ENCODE measurements at regions not wholly inside any gene's neighbourhood (a gene's known extent, or its start where the extent isn't known, plus 50 kb on each side); places are given as distances from the start of the nearest gene placed in this dataset.

DNA sequence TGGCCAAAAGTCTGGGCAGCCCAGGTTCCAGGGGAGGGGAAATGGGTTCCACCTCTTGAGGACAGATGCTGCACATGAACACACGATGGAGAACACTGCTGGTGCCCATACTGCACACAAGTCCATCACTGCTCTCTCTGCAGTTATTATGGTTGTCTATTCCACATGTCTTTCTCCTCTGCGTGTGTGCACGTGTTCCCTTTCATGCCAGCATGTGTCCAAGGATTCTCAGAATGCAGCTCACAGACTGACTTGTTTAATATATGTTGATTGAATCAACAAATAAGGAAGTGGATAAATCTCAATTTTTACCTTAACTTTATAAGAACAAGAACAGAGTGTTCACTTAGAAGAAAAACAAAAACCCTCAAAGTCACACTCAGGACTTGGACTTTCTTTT lies 158.9 kb downstream of the FNDC1 start:
- DNase-seq: no peak

- no peak for DNase-seq
These were observed 156.3 kb downstream of the FNDC1 start for GRCh38 chr6:159325476-159325875.

GRCh38 chr6:159324596-159324995 lies 155.4 kb downstream of the FNDC1 start:
- no peak for DNase-seq
